Middle frontal gyrus (tissue), 1 donor: ENCODE measurements at regions not wholly inside any gene's neighbourhood (a gene's known extent, or its start where the extent isn't known, plus 50 kb on each side); places are given as distances from the start of the nearest gene placed in this dataset.

Source experiments
- DNase-seq: peaks from one replicate; pipeline ENCODE4 v3.0.0-alpha.2; 2015; ENCODE audit warnings: low spot score; ENCODE audit errors: extremely low spot score

- no peak for DNase-seq
Measured at GRCh38 chr18:76771192-76771799, 51.1 kb upstream of the ZNF236 start.

GRCh38 chr18:76767954-76768353, 54.4 kb upstream of the ZNF236 start:
- no peak for DNase-seq

- no peak for DNase-seq
Measured at GRCh38 chr18:76766429-76766828, 55.9 kb upstream of the ZNF236 start.

- DNase-seq = no peak
Measured at GRCh38 chr18:76765649-76766048, 56.7 kb upstream of the ZNF236 start.

- no peak for DNase-seq
Measured at GRCh38 chr18:76764291-76764901, 58.0 kb upstream of the ZNF236 start.

- no peak for DNase-seq
Measured at GRCh38 chr18:76759056-76759455, 63.3 kb upstream of the ZNF236 start.

- no peak for DNase-seq
Measured at GRCh38 chr18:76757925-76758324, 64.4 kb upstream of the ZNF236 start.

GRCh38 chr18:76757335-76757734, 65.0 kb upstream of the ZNF236 start:
- DNase-seq = no peak

- no peak for DNase-seq
Measured at GRCh38 chr18:76756531-76757253, 65.7 kb upstream of the ZNF236 start.

- no peak for DNase-seq
Measured at GRCh38 chr18:76754351-76754750, 68.0 kb upstream of the ZNF236 start.

- DNase-seq = no peak
Measured at GRCh38 chr18:76752400-76752799, 70.0 kb upstream of the ZNF236 start.

GRCh38 chr18:76750917-76751890, 71.2 kb upstream of the ZNF236 start:
- DNase-seq = no peak

GRCh38 chr18:76750269-76750668, 72.1 kb upstream of the ZNF236 start:
- no peak for DNase-seq

- DNase-seq = no peak
Measured at GRCh38 chr18:76747676-76748075, 74.7 kb upstream of the ZNF236 start.

GRCh38 chr18:76741346-76741745, 81.0 kb upstream of the ZNF236 start:
- DNase-seq = no peak

- DNase-seq = no peak
Measured at GRCh38 chr18:76736309-76736708, 86.0 kb upstream of the ZNF236 start.

GRCh38 chr18:76730901-76731300, 91.5 kb upstream of the ZNF236 start:
- DNase-seq = no peak

GRCh38 chr18:76727589-76727988, 94.8 kb upstream of the ZNF236 start:
- no peak for DNase-seq

GRCh38 chr18:76725445-76725844, 96.9 kb upstream of the ZNF236 start:
- no peak for DNase-seq

- no peak for DNase-seq
Measured at GRCh38 chr18:76722224-76723061, 99.9 kb upstream of the ZNF236 start.
